ENCODE measurements at regions not wholly inside any gene's neighbourhood (a gene's known extent, or its start where the extent isn't known, plus 50 kb on each side); places are given as distances from the start of the nearest gene placed in this dataset.

- no peak for TF ChIP-seq CTCF (IDR thresholded peaks at IDR 0.05)
- TF ChIP-seq POLR2A (IDR thresholded peaks at IDR 0.05), result no peak
Observed at GRCh38 chr4:188665491-188666457, 526.5 kb downstream of the TRIML1 start.
